Adrenal gland (tissue), 5 donors: ENCODE measurements at regions not wholly inside any gene's neighbourhood (a gene's known extent, or its start where the extent isn't known, plus 50 kb on each side); places are given as distances from the start of the nearest gene placed in this dataset.

Experiments used
- CTCF ChIP-seq, 6 experiments: fragments of 450-650 bp in 4 of 6; fragments of 200-600 bp in 2 of 6; sonication (generic) in 1 of 6; IDR thresholded peaks; 1 replicate in 5 of 6; 2 replicates in 1 of 6; pipeline versions ENCODE4 v1.5.1 to v1.8.0; 2016 to 2021; ENCODE audit warnings: antibody characterized with exemption in 6 of 6, mild to moderate bottlenecking in 2 of 6, moderate library complexity in 1 of 6
- POLR2A ChIP-seq, 2 donors: fragments of 450-650 bp; IDR thresholded peaks; one replicate each; pipeline ENCODE4 v1.6.1; 2017; ENCODE audit warnings: antibody characterized with exemption in 2 of 2, mild to moderate bottlenecking in 2 of 2, moderate library complexity in 1 of 2
- donor health status: DM: no; HTN: no; CAD: no.

GRCh38 chr11:29916040-29916439, 100.8 kb downstream of the KCNA4 start:
- TF ChIP-seq CTCF (IDR thresholded peaks at IDR 0.05) (no peak), POLR2A (IDR thresholded peaks at IDR 0.05) (no peak)
